H9 (cell line): ENCODE measurements at regions not wholly inside any gene's neighbourhood (a gene's known extent, or its start where the extent isn't known, plus 50 kb on each side); places are given as distances from the start of the nearest gene placed in this dataset.
A peak's percentile ranks its signal among the peaks of the same experiment; 100 is the strongest.

ENCODE experiments used
- DNase-seq: peaks from one replicate; pipeline ENCODE4 v3.0.0-alpha.2; 2017
- H2AFZ ChIP-seq: one replicate; pipeline ENCODE4 v1.6.1; 2013; ENCODE audit warnings: mild to moderate bottlenecking, low read length, control low read depth, moderate library complexity
- H2AK5ac ChIP-seq: 2 replicates; pipeline ENCODE4 v1.6.1; 2013; ENCODE audit warnings: low read length, control low read depth, mixed read lengths; ENCODE audit not compliant: insufficient read length
- H2BK120ac ChIP-seq: one replicate; pipeline ENCODE4 v1.6.1; 2013; ENCODE audit warnings: low read depth, mild to moderate bottlenecking, low read length, control low read depth, inconsistent platforms; ENCODE audit not compliant: poor library complexity, severe bottlenecking
- H2BK12ac ChIP-seq: 2 replicates; pipeline ENCODE4 v1.6.1; 2013; ENCODE audit warnings: low read length, control low read depth, mixed read lengths, low read depth; ENCODE audit not compliant: insufficient read length
- H2BK15ac ChIP-seq: 2 replicates; pipeline ENCODE4 v1.6.1; 2013; ENCODE audit warnings: low read depth, low read length, control low read depth
- H2BK20ac ChIP-seq: one replicate; pipeline ENCODE4 v1.6.1; 2013; ENCODE audit warnings: low read depth, mild to moderate bottlenecking, low read length, control low read depth, inconsistent platforms; ENCODE audit not compliant: poor library complexity, severe bottlenecking
- H2BK5ac ChIP-seq: 2 replicates; pipeline ENCODE4 v1.6.1; 2013; ENCODE audit warnings: low read length, control low read depth, mixed read lengths; ENCODE audit not compliant: insufficient read length
- H3K14ac ChIP-seq: 2 replicates; pipeline ENCODE4 v1.6.1; 2013; ENCODE audit warnings: low read length, control low read depth; ENCODE audit not compliant: insufficient read depth
- H3K18ac ChIP-seq: 2 replicates; pipeline ENCODE4 v1.6.1; 2013; ENCODE audit warnings: low read depth, mild to moderate bottlenecking, mixed read lengths, low read length, control low read depth; ENCODE audit not compliant: insufficient read length
- H3K23ac ChIP-seq: 2 replicates; pipeline ENCODE4 v1.6.1; 2013; ENCODE audit warnings: low read length, control low read depth, mixed read lengths, low read depth; ENCODE audit not compliant: insufficient read length
- H3K23me2 ChIP-seq: 2 replicates; pipeline ENCODE4 v1.6.1; 2013; ENCODE audit warnings: low read depth, mild to moderate bottlenecking, mixed read lengths, low read length, control low read depth; ENCODE audit not compliant: insufficient read length, poor library complexity, severe bottlenecking
- H3K27ac ChIP-seq: 2 replicates; pipeline ENCODE4 v1.5.1; 2013; ENCODE audit warnings: low read length, control low read depth, mixed read lengths, low read depth; ENCODE audit not compliant: insufficient read length
- H3K27me3 ChIP-seq: 2 replicates; pipeline ENCODE4 v1.6.1; 2013; ENCODE audit warnings: low read length, control low read depth, inconsistent platforms; ENCODE audit not compliant: insufficient read depth
- H3K4ac ChIP-seq: 2 replicates; pipeline ENCODE4 v1.6.1; 2013; ENCODE audit warnings: low read depth, mild to moderate bottlenecking, control low read depth, inconsistent platforms, low read length, moderate library complexity
- H3K4me1 ChIP-seq: 2 replicates; pipeline ENCODE4 v1.6.1; 2013; ENCODE audit warnings: low read length, control low read depth, inconsistent platforms; ENCODE audit not compliant: insufficient read depth
- H3K4me2 ChIP-seq: 2 replicates; pipeline ENCODE4 v1.6.1; 2013; ENCODE audit warnings: low read length, control low read depth, mixed read lengths; ENCODE audit not compliant: insufficient read length, insufficient read depth
- H3K56ac ChIP-seq: 2 replicates; pipeline ENCODE4 v1.6.1; 2013; ENCODE audit warnings: low read depth, mild to moderate bottlenecking, mixed read lengths, low read length, control low read depth; ENCODE audit not compliant: insufficient read length
- H3K79me1 ChIP-seq: 2 replicates; pipeline ENCODE4 v1.6.1; 2013; ENCODE audit warnings: low read depth, mild to moderate bottlenecking, moderate library complexity, low read length, control low read depth, inconsistent platforms; ENCODE audit not compliant: insufficient read depth, poor library complexity, severe bottlenecking
- H3K79me2 ChIP-seq: 2 replicates; pipeline ENCODE4 v1.6.1; 2013; ENCODE audit warnings: low read length, control low read depth, inconsistent platforms; ENCODE audit not compliant: insufficient read depth
- H3K9ac ChIP-seq: 2 replicates; pipeline ENCODE4 v1.6.1; 2013; ENCODE audit warnings: low read length, control low read depth, mixed read lengths; ENCODE audit not compliant: insufficient read length; ENCODE audit errors: extremely low read depth
- H3K9me3 ChIP-seq: one replicate; pipeline ENCODE4 v1.6.1; 2013; ENCODE audit warnings: low read depth, low read length, inconsistent platforms; ENCODE audit not compliant: control insufficient read depth
- H3T11ph ChIP-seq: one replicate; pipeline ENCODE4 v1.6.1; 2013; ENCODE audit warnings: mild to moderate bottlenecking, low read length, control low read depth, inconsistent platforms
- H4K20me1 ChIP-seq: one replicate; pipeline ENCODE4 v1.6.1; 2013; ENCODE audit not compliant: control insufficient read depth, insufficient read length, insufficient read depth
- H4K5ac ChIP-seq: 2 replicates; pipeline ENCODE4 v1.6.1; 2013; ENCODE audit warnings: low read depth, mild to moderate bottlenecking, mixed read lengths, low read length, control low read depth; ENCODE audit not compliant: insufficient read length
- H4K8ac ChIP-seq: replicated peaks from 2 replicates; pipeline ENCODE4 v1.6.1; 2013; ENCODE audit warnings: low read length, control low read depth, mixed read lengths, low read depth; ENCODE audit not compliant: insufficient read length
- H4K91ac ChIP-seq: 2 replicates; pipeline ENCODE4 v1.6.1; 2013; ENCODE audit warnings: low read depth, mild to moderate bottlenecking, moderate library complexity, mixed read lengths, low read length, control low read depth; ENCODE audit not compliant: insufficient read length
- H3K27ac Mint-ChIP-seq, 3 experiments: 2 replicates in 2 of 3; 3 replicates in 1 of 3; pipeline ENCODE4 v1.8.0; 2020 to 2021; ENCODE audit warnings: mixed read lengths in 3 of 3, mild to moderate bottlenecking in 1 of 3, moderate library complexity in 1 of 3
- H3K27me3 Mint-ChIP-seq: 2 replicates; pipeline ENCODE4 v1.8.0; 2021; ENCODE audit warnings: low read depth, mild to moderate bottlenecking, moderate library complexity, mixed read lengths
- H3K36me3 Mint-ChIP-seq, 3 experiments: 2 replicates in 2 of 3; 3 replicates in 1 of 3; pipeline ENCODE4 v1.8.0; 2020 to 2021; ENCODE audit warnings: low read depth in 3 of 3, mixed read lengths in 3 of 3; ENCODE audit not compliant: insufficient read depth in 1 of 3
- H3K4me1 Mint-ChIP-seq, 2 experiments: 2 replicates each; pipeline ENCODE4 v1.8.0; 2020; ENCODE audit warnings: mixed read lengths in 2 of 2
- H3K4me3 Mint-ChIP-seq, 2 experiments: 2 replicates in 1 of 2; 3 replicates in 1 of 2; pipeline ENCODE4 v1.8.0; 2020 to 2021; ENCODE audit warnings: mild to moderate bottlenecking in 2 of 2, mixed read lengths in 2 of 2, moderate library complexity in 1 of 2
- H3K9me3 Mint-ChIP-seq, 2 experiments: 2 replicates in 1 of 2; 3 replicates in 1 of 2; pipeline ENCODE4 v1.8.0; 2020; ENCODE audit warnings: mild to moderate bottlenecking in 2 of 2, mixed read lengths in 2 of 2, moderate library complexity in 1 of 2
- WGBS: extraction: QIAGEN DNeasy Blood & Tissue Kit; methylation state at CpG from one replicate; pipeline ENCODE4 v1.1.7; 2013; ENCODE audit warnings: missing lambda C conversion rate, low lambda C conversion rate, mixed read lengths; ENCODE audit not compliant: insufficient read length; ENCODE audit errors: extremely low coverage; 5-methylcytosine and 5-hydroxymethylcytosine counted together
- TF ChIP-seq, protein P1 (sequence below): fragments of 200-600 bp; sonication (generic); conservative IDR thresholded peaks from 3 replicates; pipeline ENCODE4 v1.8.0; 2021; ENCODE audit warnings: antibody characterized with exemption, mild to moderate bottlenecking

DNA sequence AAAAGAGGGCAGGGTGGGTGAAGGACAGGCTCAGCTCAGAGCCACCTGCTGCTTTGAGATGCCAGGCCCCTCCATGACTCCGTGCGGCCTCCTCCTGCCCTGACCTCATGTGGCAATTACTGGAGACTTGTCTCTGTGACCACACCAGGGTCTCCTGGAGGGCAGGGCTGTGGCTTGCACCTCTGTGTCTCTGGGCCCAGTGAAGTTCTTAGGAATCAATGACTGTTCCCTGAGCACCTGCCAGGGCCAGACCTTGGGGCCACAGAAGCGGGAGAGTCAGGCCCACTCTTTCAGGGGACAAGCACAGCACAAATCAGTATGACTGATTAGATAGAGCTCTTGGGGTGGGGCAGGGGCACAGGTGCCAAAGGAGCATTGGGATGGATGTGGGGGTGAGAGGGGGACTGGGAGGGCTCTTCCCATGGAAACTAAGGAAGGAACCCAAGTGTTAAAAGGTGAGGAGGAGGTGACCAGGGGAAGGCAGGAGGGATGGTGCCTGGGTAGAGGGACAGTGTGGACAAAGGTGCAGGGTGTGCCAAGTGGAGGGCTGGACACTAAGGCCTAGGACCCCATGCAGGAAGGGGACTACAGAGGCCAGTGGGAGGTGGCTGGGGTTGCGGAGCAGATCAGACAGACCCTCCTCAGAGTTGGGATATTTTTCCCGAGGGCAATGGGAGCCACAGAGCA, 77.3 kb upstream of the SHISAL1 start:
- Mint-ChIP-seq H3K36me3 (no peaks in the 10 kb centered on the region), H3K4me3 (no peak overlapping the region), H3K9me3 (no peaks in the 10 kb centered on the region; a peak in 1 of 5 replicates), H3K27ac (0 out of 7 replicates have a peak overlapping the region, but pooled peaks of 2 of the 3 experiments have one; percentile 29 to 44), H3K4me1 (peaks cover 11 to 29% of the 10 kb centered on the region in 2 experiments), H3K27me3 (peaks cover 3% of the 10 kb centered on the region)
- H3K4ac ChIP-seq, result no peak overlapping the region
- no CpG with 5 or more reads among the region's 5 CpGs for WGBS
- no peak overlapping the region for H3K18ac ChIP-seq
- H3K56ac ChIP-seq, result no peak overlapping the region
- no peak overlapping the region for H3K9ac ChIP-seq
- H2AFZ ChIP-seq, result no peak overlapping the region
- TF ChIP-seq, protein P1, sequence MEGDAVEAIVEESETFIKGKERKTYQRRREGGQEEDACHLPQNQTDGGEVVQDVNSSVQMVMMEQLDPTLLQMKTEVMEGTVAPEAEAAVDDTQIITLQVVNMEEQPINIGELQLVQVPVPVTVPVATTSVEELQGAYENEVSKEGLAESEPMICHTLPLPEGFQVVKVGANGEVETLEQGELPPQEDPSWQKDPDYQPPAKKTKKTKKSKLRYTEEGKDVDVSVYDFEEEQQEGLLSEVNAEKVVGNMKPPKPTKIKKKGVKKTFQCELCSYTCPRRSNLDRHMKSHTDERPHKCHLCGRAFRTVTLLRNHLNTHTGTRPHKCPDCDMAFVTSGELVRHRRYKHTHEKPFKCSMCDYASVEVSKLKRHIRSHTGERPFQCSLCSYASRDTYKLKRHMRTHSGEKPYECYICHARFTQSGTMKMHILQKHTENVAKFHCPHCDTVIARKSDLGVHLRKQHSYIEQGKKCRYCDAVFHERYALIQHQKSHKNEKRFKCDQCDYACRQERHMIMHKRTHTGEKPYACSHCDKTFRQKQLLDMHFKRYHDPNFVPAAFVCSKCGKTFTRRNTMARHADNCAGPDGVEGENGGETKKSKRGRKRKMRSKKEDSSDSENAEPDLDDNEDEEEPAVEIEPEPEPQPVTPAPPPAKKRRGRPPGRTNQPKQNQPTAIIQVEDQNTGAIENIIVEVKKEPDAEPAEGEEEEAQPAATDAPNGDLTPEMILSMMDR, result no peak
- no peaks in the 10 kb centered on the region for H3K79me2 ChIP-seq
- H3K14ac ChIP-seq, result no peak overlapping the region
- H3T11ph ChIP-seq, result no peak overlapping the region
- no peaks in the 10 kb centered on the region for H3K79me1 ChIP-seq
- H2AK5ac ChIP-seq, result no peak overlapping the region
- H3K27me3 ChIP-seq, result no peaks in the 10 kb centered on the region
- H3K4me1 ChIP-seq, result no peaks in the 10 kb centered on the region
- no peak for DNase-seq
- no peak overlapping the region for H4K91ac ChIP-seq
- no peak overlapping the region for H3K23ac ChIP-seq
- no peak overlapping the region for H2BK20ac ChIP-seq
- no peak overlapping the region for H2BK15ac ChIP-seq
- H4K8ac ChIP-seq, result no peak overlapping the region
- no peak overlapping the region for H2BK120ac ChIP-seq
- no peak overlapping the region for H3K4me2 ChIP-seq
- no peaks in the 10 kb centered on the region for H3K9me3 ChIP-seq
- no peak overlapping the region for H4K5ac ChIP-seq
- H3K27ac ChIP-seq, result no peak overlapping the region
- no peak overlapping the region for H2BK5ac ChIP-seq
- no peaks in the 10 kb centered on the region for H4K20me1 ChIP-seq
- no peaks in the 10 kb centered on the region for H3K23me2 ChIP-seq
- no peak overlapping the region for H2BK12ac ChIP-seq
